ENCODE measurements at regions not wholly inside any gene's neighbourhood (a gene's known extent, or its start where the extent isn't known, plus 50 kb on each side); places are given as distances from the start of the nearest gene placed in this dataset.

DNA sequence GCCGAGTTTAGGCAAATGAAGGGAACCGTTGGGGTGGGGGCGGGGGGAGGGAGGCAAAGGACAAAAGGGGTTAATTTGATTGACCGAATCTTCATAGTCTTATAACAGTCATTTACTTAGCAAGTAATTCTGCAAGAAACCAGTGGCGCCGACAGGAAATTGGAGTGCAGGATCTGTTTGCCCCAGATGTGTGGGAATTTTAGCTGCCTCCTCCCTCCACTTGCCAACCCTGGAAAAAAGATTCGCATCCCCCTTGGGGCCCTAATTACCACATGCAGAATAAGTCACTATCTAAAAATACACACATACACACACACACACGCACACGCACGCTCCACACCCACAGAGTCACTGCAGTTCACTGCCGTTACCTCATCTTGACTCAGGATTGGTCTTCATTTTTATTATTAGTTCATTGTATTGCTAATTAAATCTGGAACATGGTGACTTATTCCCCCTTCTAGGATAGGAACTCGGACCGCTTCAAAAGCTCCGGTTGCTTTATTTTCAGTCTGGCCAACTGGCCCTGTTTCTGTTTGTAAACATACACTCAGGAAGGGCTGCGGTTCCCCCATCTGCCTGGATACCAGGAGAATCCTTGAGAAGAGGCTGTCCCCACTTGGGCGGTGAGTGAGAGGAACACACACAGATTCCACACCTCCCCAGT lies 241.6 kb upstream of the SALL1 start:
- ChIA-PET CTCF (no interaction called here), POLR2A (no interaction called here)
- no peak for DNase-seq
- Mint-ChIP-seq H3K36me3 (ENCODE audit: low read depth) (no peaks in the 10 kb centered on the region), H3K4me1 (ENCODE audit: low read depth) (no peaks in the 10 kb centered on the region), H3K9me3 (no peaks in the 10 kb centered on the region), H3K27me3 (no peaks in the 10 kb centered on the region), H3K27ac (no peak overlapping the region), H3K4me3 (no peak overlapping the region)
- no peak overlapping the region for H3K4me3 ChIP-seq (ENCODE audit: low read length)
- TF ChIP-seq, protein P1, sequence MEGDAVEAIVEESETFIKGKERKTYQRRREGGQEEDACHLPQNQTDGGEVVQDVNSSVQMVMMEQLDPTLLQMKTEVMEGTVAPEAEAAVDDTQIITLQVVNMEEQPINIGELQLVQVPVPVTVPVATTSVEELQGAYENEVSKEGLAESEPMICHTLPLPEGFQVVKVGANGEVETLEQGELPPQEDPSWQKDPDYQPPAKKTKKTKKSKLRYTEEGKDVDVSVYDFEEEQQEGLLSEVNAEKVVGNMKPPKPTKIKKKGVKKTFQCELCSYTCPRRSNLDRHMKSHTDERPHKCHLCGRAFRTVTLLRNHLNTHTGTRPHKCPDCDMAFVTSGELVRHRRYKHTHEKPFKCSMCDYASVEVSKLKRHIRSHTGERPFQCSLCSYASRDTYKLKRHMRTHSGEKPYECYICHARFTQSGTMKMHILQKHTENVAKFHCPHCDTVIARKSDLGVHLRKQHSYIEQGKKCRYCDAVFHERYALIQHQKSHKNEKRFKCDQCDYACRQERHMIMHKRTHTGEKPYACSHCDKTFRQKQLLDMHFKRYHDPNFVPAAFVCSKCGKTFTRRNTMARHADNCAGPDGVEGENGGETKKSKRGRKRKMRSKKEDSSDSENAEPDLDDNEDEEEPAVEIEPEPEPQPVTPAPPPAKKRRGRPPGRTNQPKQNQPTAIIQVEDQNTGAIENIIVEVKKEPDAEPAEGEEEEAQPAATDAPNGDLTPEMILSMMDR (IDR thresholded peaks at IDR 0.05), result no peak
- no peak overlapping the region for H3K27ac ChIP-seq (ENCODE audit: low read depth in 1 of 2, low read length in 2 of 2)
- H3K36me3 ChIP-seq (ENCODE audit: insufficient read depth, low read length), result no peaks in the 10 kb centered on the region
- H3K4me1 ChIP-seq (ENCODE audit: insufficient read depth, low read length), result no peaks in the 10 kb centered on the region
- no peak for ATAC-seq (ENCODE audit: poor library complexity)
- H3K9me3 ChIP-seq (ENCODE audit: control insufficient read depth in 1 of 2, insufficient read depth in 1 of 2, low read length in 2 of 2), result peaks cover 0 to 19% of the 10 kb centered on the region in 2 experiments
- intact Hi-C loops (cut with DNase I, micrococcal nuclease), result no loop called here
- peaks cover 0 to 3% of the 10 kb centered on the region in 2 experiments for H3K27me3 ChIP-seq (ENCODE audit: control insufficient read depth in 1 of 2, insufficient read depth in 2 of 2, low read length in 2 of 2)

DNA sequence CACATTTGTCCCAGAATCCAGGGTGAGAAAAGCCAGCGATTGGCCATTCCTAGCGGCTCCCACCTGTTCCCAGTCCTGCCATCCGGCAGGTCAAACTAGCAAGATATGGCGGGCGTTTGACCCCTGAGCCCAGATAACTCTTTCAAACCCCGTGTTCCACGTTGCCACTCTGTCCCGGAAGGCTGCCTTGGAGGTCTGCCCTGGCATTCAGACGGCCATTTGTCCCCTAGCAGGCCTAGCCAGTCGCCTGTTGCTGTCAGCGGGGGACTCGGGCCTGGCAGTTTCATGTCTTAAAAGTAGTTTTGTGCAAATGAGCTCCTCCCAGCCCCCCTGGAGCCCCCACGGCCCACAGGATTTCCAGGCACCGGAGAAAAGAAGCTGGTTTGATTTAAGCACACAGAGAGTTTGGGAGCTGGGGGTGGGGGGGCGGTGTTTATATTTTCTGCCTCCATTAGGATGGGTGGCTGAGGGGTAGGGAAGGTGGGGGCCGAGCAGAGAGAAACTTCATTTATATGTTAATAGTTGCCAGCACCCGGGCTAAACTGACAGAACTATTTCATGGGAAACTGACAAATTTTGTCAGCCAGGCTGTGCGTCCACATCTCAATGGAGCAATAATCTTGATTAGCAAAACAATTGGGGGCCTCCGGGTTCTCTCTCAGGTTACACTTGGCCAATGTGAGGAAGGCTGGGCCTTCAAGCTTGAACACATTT lies 240.9 kb upstream of the SALL1 start:
- ChIA-PET POLR2A (no interaction called here), CTCF (no interaction called here)
- no peak overlapping the region for H3K27ac Mint-ChIP-seq
- Histone ChIP-seq H3K4me3 (ENCODE audit: low read length) (no peak overlapping the region), H3K4me1 (ENCODE audit: insufficient read depth, low read length) (no peaks in the 10 kb centered on the region), H3K27me3 (ENCODE audit: control insufficient read depth in 1 of 2, insufficient read depth in 2 of 2, low read length in 2 of 2) (peaks cover 0 to 3% of the 10 kb centered on the region in 2 experiments), H3K27ac (ENCODE audit: low read depth in 1 of 2, low read length in 2 of 2) (no peak overlapping the region), H3K9me3 (ENCODE audit: control insufficient read depth in 1 of 2, insufficient read depth in 1 of 2, low read length in 2 of 2) (peaks cover 0 to 19% of the 10 kb centered on the region in 2 experiments), H3K36me3 (ENCODE audit: insufficient read depth, low read length) (no peaks in the 10 kb centered on the region)
- TF ChIP-seq, protein P1 (IDR thresholded peaks at IDR 0.05), result no peak
- H3K4me1 Mint-ChIP-seq (ENCODE audit: low read depth), result no peaks in the 10 kb centered on the region
- ATAC-seq (ENCODE audit: poor library complexity) (no peak), DNase-seq (no peak)
- peaks cover 3% of the 10 kb centered on the region for H3K9me3 Mint-ChIP-seq
- intact Hi-C loops (cut with DNase I, micrococcal nuclease), result no loop called here
- no peak overlapping the region for H3K4me3 Mint-ChIP-seq
- no peaks in the 10 kb centered on the region for H3K36me3 Mint-ChIP-seq (ENCODE audit: low read depth)
- H3K27me3 Mint-ChIP-seq, result no peaks in the 10 kb centered on the region

DNA sequence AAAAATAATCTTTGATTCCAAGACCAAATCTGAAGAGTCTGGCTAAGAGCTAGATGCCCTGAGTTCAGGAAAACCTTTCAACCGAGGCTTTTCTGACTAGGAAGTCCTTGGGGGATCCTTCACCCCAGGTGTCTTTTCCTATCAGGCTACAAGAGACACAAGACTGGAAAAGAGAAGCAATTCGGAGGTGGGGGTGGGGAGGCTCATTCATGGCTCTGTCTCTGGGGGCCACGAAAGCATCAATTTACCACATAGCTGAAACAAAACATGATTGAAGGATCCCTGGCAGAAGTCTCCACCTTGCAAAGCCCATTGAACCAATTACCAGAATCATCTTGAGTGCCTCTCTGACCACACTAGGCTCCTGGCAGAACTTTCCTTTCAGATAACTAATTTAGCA lies 239.8 kb upstream of the SALL1 start:
- Mint-ChIP-seq H3K27me3 (no peaks in the 10 kb centered on the region), H3K36me3 (ENCODE audit: low read depth) (no peaks in the 10 kb centered on the region), H3K9me3 (peaks cover 5% of the 10 kb centered on the region), H3K4me1 (ENCODE audit: low read depth) (no peaks in the 10 kb centered on the region), H3K27ac (no peak overlapping the region), H3K4me3 (no peak overlapping the region)
- Histone ChIP-seq H3K9me3 (ENCODE audit: control insufficient read depth in 1 of 2, insufficient read depth in 1 of 2, low read length in 2 of 2) (peaks cover 0 to 19% of the 10 kb centered on the region in 2 experiments), H3K27ac (ENCODE audit: low read depth in 1 of 2, low read length in 2 of 2) (no peak overlapping the region), H3K4me1 (ENCODE audit: insufficient read depth, low read length) (no peaks in the 10 kb centered on the region), H3K4me3 (ENCODE audit: low read length) (no peak overlapping the region), H3K27me3 (ENCODE audit: control insufficient read depth in 1 of 2, insufficient read depth in 2 of 2, low read length in 2 of 2) (peaks cover 0 to 3% of the 10 kb centered on the region in 2 experiments), H3K36me3 (ENCODE audit: insufficient read depth, low read length) (no peaks in the 10 kb centered on the region)
- CTCF ChIA-PET, result no interaction called here
- intact Hi-C loops (cut with DNase I, micrococcal nuclease), result no loop called here
- POLR2A ChIA-PET, result no interaction called here
- DNase-seq (no peak), ATAC-seq (ENCODE audit: poor library complexity) (no peak)
- TF ChIP-seq, protein P1 (IDR thresholded peaks at IDR 0.05), result no peak
